Astrocyte (in vitro differentiated cells and primary cell): ENCODE measurements at regions not wholly inside any gene's neighbourhood (a gene's known extent, or its start where the extent isn't known, plus 50 kb on each side); places are given as distances from the start of the nearest gene placed in this dataset.

ENCODE experiments used
- DNase-seq: peaks from one replicate; pipeline ENCODE4 v3.0.0-alpha.2; 2010; ENCODE audit warnings: low read depth
- FAIRE-seq: peaks from 2 replicates; lab custom pipeline; 2011; peaks lifted over from hg19 to GRCh38; lab: Jason Lieb, UNC
- H2AFZ ChIP-seq: 2 replicates; pipeline ENCODE4 v1.6.0; 2012; ENCODE audit warnings: low read depth, low read length, inconsistent platforms
- H3K27ac ChIP-seq: 2 replicates; pipeline ENCODE4 v1.5.1; 2011; ENCODE audit warnings: low read depth, low read length, inconsistent platforms
- H3K27me3 ChIP-seq: 2 replicates; pipeline ENCODE4 v1.6.0; 2011; ENCODE audit warnings: low read length, inconsistent platforms; ENCODE audit not compliant: insufficient read depth
- H3K36me3 ChIP-seq: 2 replicates; pipeline ENCODE4 v1.5.1; 2011; ENCODE audit warnings: low read length, inconsistent platforms; ENCODE audit not compliant: insufficient read depth
- H3K4me1 ChIP-seq: 2 replicates; pipeline ENCODE4 v1.5.1; 2011; ENCODE audit warnings: low read length, inconsistent platforms; ENCODE audit not compliant: insufficient read depth
- H3K4me2 ChIP-seq: 2 replicates; pipeline ENCODE4 v1.6.0; 2012; ENCODE audit warnings: low read length, inconsistent platforms
- H3K4me3 ChIP-seq: 2 replicates; pipeline ENCODE4 v1.5.1; 2011; ENCODE audit warnings: low read depth, mild to moderate bottlenecking, low read length, inconsistent platforms; ENCODE audit not compliant: insufficient read depth
- H3K79me2 ChIP-seq: 2 replicates; pipeline ENCODE4 v1.6.0; 2012; ENCODE audit warnings: mild to moderate bottlenecking, low read length, inconsistent platforms; ENCODE audit not compliant: insufficient read depth
- H3K9ac ChIP-seq: 2 replicates; pipeline ENCODE4 v1.6.0; 2012; ENCODE audit warnings: mild to moderate bottlenecking, low read length, inconsistent platforms
- H3K9me3 ChIP-seq: 2 replicates; pipeline ENCODE4 v1.5.1; 2012; ENCODE audit warnings: low read depth, mild to moderate bottlenecking, low read length, inconsistent platforms; ENCODE audit not compliant: insufficient read depth
- H4K20me1 ChIP-seq: 2 replicates; pipeline ENCODE4 v1.6.0; 2012; ENCODE audit warnings: low read length, inconsistent platforms; ENCODE audit not compliant: insufficient read depth
- H3K27ac Mint-ChIP-seq: one replicate; pipeline ENCODE4 v1.8.0; 2021; ENCODE audit warnings: mild to moderate bottlenecking, mixed read lengths; ENCODE audit not compliant: unreplicated experiment
- H3K27me3 Mint-ChIP-seq: one replicate; pipeline ENCODE4 v1.8.0; 2021; ENCODE audit warnings: low read depth, mixed read lengths; ENCODE audit not compliant: unreplicated experiment
- H3K36me3 Mint-ChIP-seq: one replicate; pipeline ENCODE4 v1.8.0; 2021; ENCODE audit warnings: low read depth, mixed read lengths; ENCODE audit not compliant: unreplicated experiment
- H3K4me1 Mint-ChIP-seq: one replicate; pipeline ENCODE4 v1.8.0; 2021; ENCODE audit warnings: low read depth, mixed read lengths; ENCODE audit not compliant: unreplicated experiment
- H3K4me3 Mint-ChIP-seq: one replicate; pipeline ENCODE4 v1.8.0; 2021; ENCODE audit warnings: mild to moderate bottlenecking, moderate library complexity, mixed read lengths; ENCODE audit not compliant: unreplicated experiment
- H3K9me3 Mint-ChIP-seq: one replicate; pipeline ENCODE4 v1.8.0; 2021; ENCODE audit warnings: mild to moderate bottlenecking, mixed read lengths; ENCODE audit not compliant: unreplicated experiment
- EZH2 ChIP-seq: IDR thresholded peaks from 2 replicates; pipeline ENCODE4 v1.6.1; 2012; ENCODE audit warnings: mild to moderate bottlenecking, low read length, inconsistent platforms; ENCODE audit not compliant: insufficient read depth
- TF ChIP-seq, protein P1 (sequence below): IDR thresholded peaks from 2 replicates; pipeline ENCODE4 v1.5.1; 2011; ENCODE audit warnings: low read depth, mild to moderate bottlenecking, inconsistent platforms, low read length, moderate library complexity; ENCODE audit not compliant: insufficient read depth

DNA sequence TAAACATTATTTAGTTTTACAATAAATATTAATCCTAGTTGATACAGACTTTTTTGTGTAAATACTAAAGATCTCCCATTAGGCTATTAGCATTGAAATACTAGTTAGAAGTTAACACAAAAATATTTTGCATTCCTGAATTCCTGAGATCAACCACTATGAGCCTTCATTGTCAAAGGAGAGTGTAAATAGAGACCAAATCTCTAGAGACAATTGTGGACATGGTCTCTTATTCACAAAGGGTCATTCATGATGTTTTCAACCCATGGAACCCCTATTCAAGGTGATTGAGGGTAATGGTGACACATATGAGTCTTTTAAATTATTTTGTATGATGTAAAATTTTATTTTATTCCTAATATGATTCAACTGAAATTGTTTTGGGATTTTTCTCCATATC, 1454.8 kb upstream of the LRRTM3 start:
- Histone ChIP-seq H4K20me1 (no peaks in the 10 kb centered on the region), H3K4me3 (no peak overlapping the region), H3K4me2 (no peak overlapping the region), H3K9me3 (no peaks in the 10 kb centered on the region), H3K27ac (no peak overlapping the region), H2AFZ (no peak overlapping the region), H3K36me3 (no peaks in the 10 kb centered on the region), H3K27me3 (no peaks in the 10 kb centered on the region), H3K9ac (no peak overlapping the region), H3K79me2 (no peaks in the 10 kb centered on the region), H3K4me1 (no peaks in the 10 kb centered on the region)
- Mint-ChIP-seq H3K27ac (no peak overlapping the region), H3K4me3 (no peak overlapping the region), H3K36me3 (no peaks in the 10 kb centered on the region), H3K4me1 (no peaks in the 10 kb centered on the region), H3K27me3 (no peaks in the 10 kb centered on the region), H3K9me3 (peaks cover 5% of the 10 kb centered on the region)
- FAIRE-seq (no peak), DNase-seq (no peak)
- TF ChIP-seq EZH2: no peak

DNA sequence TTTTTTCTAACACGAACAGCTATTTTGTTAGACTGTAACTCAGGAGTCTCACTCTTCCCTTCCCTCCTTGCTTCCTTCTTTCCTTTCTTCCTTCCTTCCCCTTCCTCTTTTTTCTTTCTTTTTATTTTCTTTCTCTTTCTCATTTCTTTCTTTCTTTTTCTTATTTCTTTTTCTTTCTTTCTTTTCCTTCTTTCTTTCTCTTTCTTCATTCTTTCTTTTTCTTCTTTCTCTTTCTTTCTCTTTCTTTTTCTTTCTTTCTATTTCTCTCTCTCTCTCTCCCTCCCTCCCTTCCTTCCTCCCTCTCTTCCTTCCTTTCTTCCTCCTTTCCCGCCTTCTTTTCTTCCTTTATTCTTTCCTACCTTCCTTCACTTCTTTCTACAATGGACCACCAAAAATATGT, 1443.0 kb upstream of the LRRTM3 start:
- Histone ChIP-seq H3K79me2 (no peaks in the 10 kb centered on the region), H3K9me3 (no peaks in the 10 kb centered on the region), H4K20me1 (no peaks in the 10 kb centered on the region), H3K4me3 (no peak overlapping the region), H3K36me3 (no peaks in the 10 kb centered on the region), H3K27ac (no peak overlapping the region), H2AFZ (no peak overlapping the region), H3K4me2 (no peak overlapping the region), H3K4me1 (no peaks in the 10 kb centered on the region), H3K27me3 (no peaks in the 10 kb centered on the region), H3K9ac (no peak overlapping the region)
- H3K9me3 Mint-ChIP-seq: no peaks in the 10 kb centered on the region
- H3K36me3 Mint-ChIP-seq: no peaks in the 10 kb centered on the region
- FAIRE-seq (no peak), DNase-seq (no peak)
- H3K4me3 Mint-ChIP-seq: no peak overlapping the region
- H3K27ac Mint-ChIP-seq: no peak overlapping the region
- H3K27me3 Mint-ChIP-seq: no peaks in the 10 kb centered on the region
- TF ChIP-seq, protein P1, sequence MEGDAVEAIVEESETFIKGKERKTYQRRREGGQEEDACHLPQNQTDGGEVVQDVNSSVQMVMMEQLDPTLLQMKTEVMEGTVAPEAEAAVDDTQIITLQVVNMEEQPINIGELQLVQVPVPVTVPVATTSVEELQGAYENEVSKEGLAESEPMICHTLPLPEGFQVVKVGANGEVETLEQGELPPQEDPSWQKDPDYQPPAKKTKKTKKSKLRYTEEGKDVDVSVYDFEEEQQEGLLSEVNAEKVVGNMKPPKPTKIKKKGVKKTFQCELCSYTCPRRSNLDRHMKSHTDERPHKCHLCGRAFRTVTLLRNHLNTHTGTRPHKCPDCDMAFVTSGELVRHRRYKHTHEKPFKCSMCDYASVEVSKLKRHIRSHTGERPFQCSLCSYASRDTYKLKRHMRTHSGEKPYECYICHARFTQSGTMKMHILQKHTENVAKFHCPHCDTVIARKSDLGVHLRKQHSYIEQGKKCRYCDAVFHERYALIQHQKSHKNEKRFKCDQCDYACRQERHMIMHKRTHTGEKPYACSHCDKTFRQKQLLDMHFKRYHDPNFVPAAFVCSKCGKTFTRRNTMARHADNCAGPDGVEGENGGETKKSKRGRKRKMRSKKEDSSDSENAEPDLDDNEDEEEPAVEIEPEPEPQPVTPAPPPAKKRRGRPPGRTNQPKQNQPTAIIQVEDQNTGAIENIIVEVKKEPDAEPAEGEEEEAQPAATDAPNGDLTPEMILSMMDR: no peak
- TF ChIP-seq EZH2: no peak
- no peaks in the 10 kb centered on the region for H3K4me1 Mint-ChIP-seq

DNA sequence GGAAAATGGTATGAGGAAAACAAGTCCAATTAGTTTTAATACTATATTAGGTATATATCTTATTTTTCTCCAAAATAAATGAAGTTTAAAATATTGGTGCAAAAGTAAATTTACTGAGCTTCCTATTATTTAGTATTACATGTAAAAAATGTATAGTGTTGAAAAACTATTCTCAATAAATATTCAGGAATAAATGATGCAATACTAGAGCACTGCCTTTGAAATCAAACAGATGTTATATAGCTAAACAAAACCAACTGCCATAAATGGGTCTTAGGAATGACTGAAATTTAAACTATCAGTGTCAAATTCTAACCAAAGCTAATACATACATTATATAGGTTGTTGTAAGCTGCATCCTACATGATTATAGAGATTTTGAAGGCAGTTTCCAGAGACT, 1434.0 kb upstream of the LRRTM3 start:
- DNase-seq (no peak), FAIRE-seq (no peak)
- H3K79me2 ChIP-seq: no peaks in the 10 kb centered on the region
- TF ChIP-seq, protein P1: no peak
- TF ChIP-seq EZH2: no peak
- no peak overlapping the region for H2AFZ ChIP-seq
- H3K27ac ChIP-seq: no peak overlapping the region
- H3K4me2 ChIP-seq: no peak overlapping the region
- no peaks in the 10 kb centered on the region for H4K20me1 ChIP-seq
- Mint-ChIP-seq H3K9me3 (no peaks in the 10 kb centered on the region), H3K4me3 (no peak overlapping the region), H3K4me1 (no peaks in the 10 kb centered on the region), H3K27me3 (no peaks in the 10 kb centered on the region), H3K27ac (no peak overlapping the region), H3K36me3 (no peaks in the 10 kb centered on the region)
- no peaks in the 10 kb centered on the region for H3K27me3 ChIP-seq
- H3K36me3 ChIP-seq: no peaks in the 10 kb centered on the region
- no peak overlapping the region for H3K9ac ChIP-seq
- no peak overlapping the region for H3K4me3 ChIP-seq
- no peaks in the 10 kb centered on the region for H3K9me3 ChIP-seq
- H3K4me1 ChIP-seq: no peaks in the 10 kb centered on the region
